ENCODE measurements at regions not wholly inside any gene's neighbourhood (a gene's known extent, or its start where the extent isn't known, plus 50 kb on each side); places are given as distances from the start of the nearest gene placed in this dataset.

GRCh38 chr11:115561116-115561515 is 56.9 kb upstream of the CADM1 start:
- Histone ChIP-seq H3K4me2 (no peak overlapping the region), H3K36me3 (replicated peaks in 1 of 2; ENCODE audit: control insufficient read depth in 1 of 2, insufficient read depth in 2 of 2, low read length in 1 of 2) (no peaks in the 10 kb centered on the region), H3K4me3 (ENCODE audit: low read depth in 2 of 2, low read length in 1 of 2) (no peak overlapping the region), H3K4me1 (ENCODE audit: control insufficient read depth in 1 of 2, insufficient read depth in 2 of 2, low read depth in 1 of 2, low read length in 1 of 2) (peaks cover 0 to 10% of the 10 kb centered on the region in 2 experiments; a peak in 1 of 4 replicates), H2AFZ (ENCODE audit: low read depth) (no peak overlapping the region), H3F3A (replicated peaks; ENCODE audit: insufficient read depth) (no peaks in the 10 kb centered on the region), H3K9ac (no peak overlapping the region), H3K9me3 (no peaks in the 10 kb centered on the region), H4K20me1 (ENCODE audit: insufficient read depth) (no peaks in the 10 kb centered on the region), H3K27me3 (ENCODE audit: insufficient read depth) (no peaks in the 10 kb centered on the region), H3K9me2 (no peaks in the 10 kb centered on the region), H3K27ac (ENCODE audit: low read depth in 2 of 2, low read length in 1 of 2) (no peak overlapping the region), H3K79me2 (ENCODE audit: insufficient read depth) (no peaks in the 10 kb centered on the region)
- 0% methylated on average over 2 of the region's 2 CpGs for WGBS (ENCODE audit: low lambda C conversion rate)
- POLR2A ChIA-PET: no interaction called here
- TF ChIP-seq GATA2 (CRISPR knock-in tag; IDR thresholded peaks at IDR 0.05): no peak
- TF ChIP-seq GABPA (IDR thresholded peaks at IDR 0.05; ENCODE audit: low read depth): no peak
- no peak for TF ChIP-seq USF2 (IDR thresholded peaks at IDR 0.05; ENCODE audit: borderline replicate concordance, low read depth, low read length)
- TF ChIP-seq CHD2 (IDR thresholded peaks at IDR 0.05; ENCODE audit: low read length, partially characterized antibody): no peak
- no peak for TF ChIP-seq REST (IDR thresholded peaks at IDR 0.05; ENCODE audit: low read depth, low read length)
- no peak for TF ChIP-seq EP300 (IDR thresholded peaks at IDR 0.05; ENCODE audit: borderline replicate concordance in 1 of 2, low read depth in 1 of 2, low read length in 1 of 2)
- no peak for TF ChIP-seq NFIC (IDR thresholded peaks at IDR 0.05; ENCODE audit: borderline replicate concordance)
- no peak for TF ChIP-seq ZBTB33 (IDR thresholded peaks at IDR 0.05; ENCODE audit: borderline replicate concordance, low read depth)
- no peak for TF ChIP-seq TCF12 (IDR thresholded peaks at IDR 0.05)
- TF ChIP-seq RXRA (IDR thresholded peaks at IDR 0.05; ENCODE audit: borderline replicate concordance, low read depth): no peak
- TF ChIP-seq TAF1 (IDR thresholded peaks at IDR 0.05; ENCODE audit: borderline replicate concordance, low read depth, low read length): no peak
- no peak for TF ChIP-seq FOXJ3 (CRISPR knock-in tag; IDR thresholded peaks at IDR 0.05)
- TF ChIP-seq USF1 (IDR thresholded peaks at IDR 0.05; ENCODE audit: borderline replicate concordance, low read depth): no peak
- no peak for TF ChIP-seq RAD21 (IDR thresholded peaks at IDR 0.05; ENCODE audit: low read length)
- TF ChIP-seq FOSL2 (IDR thresholded peaks at IDR 0.05; ENCODE audit: borderline replicate concordance, low read depth): no peak
- TF ChIP-seq TEAD4 (IDR thresholded peaks at IDR 0.05; ENCODE audit: borderline replicate concordance, insufficient read depth): no peak
- no peak for DNase-seq
- CTCF ChIA-PET: no interaction called here

Measured in SK-N-SH (cell line).